ENCODE measurements at regions not wholly inside any gene's neighbourhood (a gene's known extent, or its start where the extent isn't known, plus 50 kb on each side); places are given as distances from the start of the nearest gene placed in this dataset.

DNA sequence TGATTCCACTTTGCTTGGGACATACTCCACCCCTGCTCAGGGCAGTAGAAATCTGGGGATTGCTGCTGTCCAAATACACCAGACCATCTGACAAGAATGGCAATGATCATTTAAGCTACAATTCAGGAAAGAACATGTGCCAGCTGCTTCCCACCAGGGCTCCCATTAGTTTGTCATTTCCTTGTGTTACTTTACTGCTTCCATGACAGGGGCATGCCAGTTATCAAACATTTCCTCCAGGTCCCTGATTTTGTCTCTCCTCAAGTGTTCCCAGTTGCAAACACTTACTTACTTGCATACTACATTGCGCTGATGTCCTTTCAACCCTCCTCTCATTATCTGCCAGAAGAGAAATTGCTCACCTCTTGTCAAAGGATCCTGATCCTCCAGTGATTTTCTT is 474.5 kb upstream of the DCC start:
- TF ChIP-seq, protein P1, sequence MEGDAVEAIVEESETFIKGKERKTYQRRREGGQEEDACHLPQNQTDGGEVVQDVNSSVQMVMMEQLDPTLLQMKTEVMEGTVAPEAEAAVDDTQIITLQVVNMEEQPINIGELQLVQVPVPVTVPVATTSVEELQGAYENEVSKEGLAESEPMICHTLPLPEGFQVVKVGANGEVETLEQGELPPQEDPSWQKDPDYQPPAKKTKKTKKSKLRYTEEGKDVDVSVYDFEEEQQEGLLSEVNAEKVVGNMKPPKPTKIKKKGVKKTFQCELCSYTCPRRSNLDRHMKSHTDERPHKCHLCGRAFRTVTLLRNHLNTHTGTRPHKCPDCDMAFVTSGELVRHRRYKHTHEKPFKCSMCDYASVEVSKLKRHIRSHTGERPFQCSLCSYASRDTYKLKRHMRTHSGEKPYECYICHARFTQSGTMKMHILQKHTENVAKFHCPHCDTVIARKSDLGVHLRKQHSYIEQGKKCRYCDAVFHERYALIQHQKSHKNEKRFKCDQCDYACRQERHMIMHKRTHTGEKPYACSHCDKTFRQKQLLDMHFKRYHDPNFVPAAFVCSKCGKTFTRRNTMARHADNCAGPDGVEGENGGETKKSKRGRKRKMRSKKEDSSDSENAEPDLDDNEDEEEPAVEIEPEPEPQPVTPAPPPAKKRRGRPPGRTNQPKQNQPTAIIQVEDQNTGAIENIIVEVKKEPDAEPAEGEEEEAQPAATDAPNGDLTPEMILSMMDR (IDR thresholded peaks at IDR 0.05; ENCODE audit: borderline replicate concordance, extremely low read depth, low read length, poor library complexity, severe bottlenecking) = no peak
- TF ChIP-seq EZH2 (IDR thresholded peaks at IDR 0.05; ENCODE audit: borderline replicate concordance, low read depth, low read length, severe bottlenecking) = no peak
